ENCODE measurements at regions not wholly inside any gene's neighbourhood (a gene's known extent, or its start where the extent isn't known, plus 50 kb on each side); places are given as distances from the start of the nearest gene placed in this dataset.

GRCh38 chr18:34965108-34965507, 76.1 kb upstream of the MAPRE2 start:
- Histone ChIP-seq H3K14ac (ENCODE audit: insufficient read length) (no peak overlapping the region), H2BK120ac (replicated peaks; ENCODE audit: low read depth, low read length) (no peak overlapping the region), H4K20me1 (replicated peaks in 1 of 2; ENCODE audit: control insufficient read depth in 1 of 2, insufficient read depth in 2 of 2, low read length in 2 of 2) (no peaks in the 10 kb centered on the region), H3K23ac (ENCODE audit: insufficient read length) (no peak overlapping the region), H4K5ac (ENCODE audit: insufficient read length, low read depth, low read length) (no peak overlapping the region), H3K4ac (replicated peaks; ENCODE audit: insufficient read length, low read depth, low read length) (no peak overlapping the region), H2BK12ac (ENCODE audit: low read depth, low read length) (no peak overlapping the region), H2BK20ac (ENCODE audit: low read length) (no peak overlapping the region), H3K4me2 (ENCODE audit: insufficient read depth in 1 of 2, low read depth in 2 of 2, low read length in 2 of 2) (no peak overlapping the region), H2AFZ (ENCODE audit: low read length) (no peak overlapping the region), H3K79me1 (ENCODE audit: low read depth, low read length) (no peaks in the 10 kb centered on the region), H4K8ac (ENCODE audit: extremely low read depth, insufficient read depth, low read length) (no peak overlapping the region), H4K91ac (replicated peaks; ENCODE audit: insufficient read length, low read length) (no peak overlapping the region), H2BK15ac (ENCODE audit: low read length) (no peak overlapping the region), H3K27me3 (replicated peaks in 1 of 4; ENCODE audit: control insufficient read depth in 3 of 4, extremely low read depth in 1 of 4, insufficient read depth in 3 of 4, low read length in 3 of 4) (no peaks in the 10 kb centered on the region), H3K18ac (ENCODE audit: extremely low read depth, low read length) (no peak overlapping the region), H3K9me3 (ENCODE audit: insufficient read depth in 2 of 2, low read depth in 1 of 2, low read length in 1 of 2) (no peaks in the 10 kb centered on the region), H3K4me1 (replicated peaks in 1 of 4; ENCODE audit: control insufficient read depth in 3 of 4, insufficient read depth in 4 of 4, low read length in 3 of 4) (no peaks in the 10 kb centered on the region), H2AK5ac (ENCODE audit: low read depth, low read length) (no peak overlapping the region), H2BK5ac (ENCODE audit: low read depth, low read length) (no peak overlapping the region), H3K79me2 (ENCODE audit: control insufficient read depth in 1 of 2, insufficient read depth in 2 of 2, low read length in 2 of 2) (no peaks in the 10 kb centered on the region), H3K36me3 (ENCODE audit: control insufficient read depth in 2 of 4, insufficient read depth in 4 of 4, low read length in 3 of 4) (no peaks in the 10 kb centered on the region), H3K27ac (ENCODE audit: low read depth, low read length) (no peak overlapping the region), H3K9ac (replicated peaks in 1 of 4; ENCODE audit: extremely low read depth in 1 of 4, low read depth in 3 of 4, low read length in 3 of 4) (no peak overlapping the region), H3K4me3 (ENCODE audit: extremely low read depth in 1 of 4, insufficient read depth in 2 of 4, low read depth in 3 of 4, low read length in 4 of 4) (no peak overlapping the region), H3K23me2 (ENCODE audit: low read depth, low read length) (no peaks in the 10 kb centered on the region; the same call in 1 of the 2 replicates), H3K56ac (replicated peaks; ENCODE audit: insufficient read length, low read depth, low read length) (no peak overlapping the region)
- 76% methylated on average over 1 of the region's 1 CpG; no CpG with 5 or more reads in 1 of the 2 experiments for WGBS, 2 experiments (ENCODE audit: extremely low coverage in 1 of 2, insufficient coverage in 1 of 2, insufficient read length in 1 of 2, insufficient replicate concordance in 2 of 2, low coverage in 1 of 2, low lambda C conversion rate in 2 of 2, missing lambda C conversion rate in 1 of 2)
- no peak for TF ChIP-seq POLR2A (IDR thresholded peaks at IDR 0.05; ENCODE audit: control extremely low read depth in 1 of 2, low read depth in 2 of 2, low read length in 2 of 2)
- no peak for TF ChIP-seq BCL11A (IDR thresholded peaks at IDR 0.05; ENCODE audit: low read depth in 2 of 2, low read length in 2 of 2)
- TF ChIP-seq FOSL1 (IDR thresholded peaks at IDR 0.05; ENCODE audit: insufficient read depth, low read depth, low read length), result no peak
- no peak for TF ChIP-seq EP300 (IDR thresholded peaks at IDR 0.05; ENCODE audit: borderline replicate concordance in 1 of 2, low read depth in 2 of 2, low read length in 2 of 2)
- no peak for TF ChIP-seq KDM4A (IDR thresholded peaks at IDR 0.05; ENCODE audit: low read depth, low read length, severe bottlenecking)
- TF ChIP-seq CHD2 (IDR thresholded peaks at IDR 0.05; ENCODE audit: low read length), result no peak
- TF ChIP-seq ZNF274 (IDR thresholded peaks at IDR 0.05; ENCODE audit: borderline replicate concordance, extremely low read depth, low read length), result no peak
- no peak for TF ChIP-seq ATF3 (IDR thresholded peaks at IDR 0.05; ENCODE audit: insufficient read depth, low read depth, low read length)
- no peak for TF ChIP-seq CREB1 (IDR thresholded peaks at IDR 0.05)
- no peak for TF ChIP-seq RXRA (IDR thresholded peaks at IDR 0.05; ENCODE audit: insufficient read depth, low read depth, low read length)
- TF ChIP-seq YY1 (IDR thresholded peaks at IDR 0.05; ENCODE audit: low read depth, low read length), result no peak
- FAIRE-seq, result no peak
- DNase-seq (ENCODE audit: low read depth in 1 of 2, low spot score in 2 of 2), result no peak
- ChIA-PET CTCF (ENCODE audit: partially characterized antibody) (no interaction called here), POLR2A (ENCODE audit: partially characterized antibody) (no interaction called here)

Data from H1 (cell line).